HG02623 (cell line): ENCODE measurements at regions not wholly inside any gene's neighbourhood (a gene's known extent, or its start where the extent isn't known, plus 50 kb on each side); places are given as distances from the start of the nearest gene placed in this dataset.

Source experiments
- ATAC-seq: cut with Tn5 transposase; IDR thresholded peaks from one replicate; pipeline ENCODE4 v1.9.1; 2021; ENCODE audit warnings: moderate library complexity; ENCODE audit not compliant: unreplicated experiment

- ATAC-seq = no peak
These were observed 312.4 kb upstream of the DDX18 start for GRCh38 chr2:117502121-117502520.

DNA sequence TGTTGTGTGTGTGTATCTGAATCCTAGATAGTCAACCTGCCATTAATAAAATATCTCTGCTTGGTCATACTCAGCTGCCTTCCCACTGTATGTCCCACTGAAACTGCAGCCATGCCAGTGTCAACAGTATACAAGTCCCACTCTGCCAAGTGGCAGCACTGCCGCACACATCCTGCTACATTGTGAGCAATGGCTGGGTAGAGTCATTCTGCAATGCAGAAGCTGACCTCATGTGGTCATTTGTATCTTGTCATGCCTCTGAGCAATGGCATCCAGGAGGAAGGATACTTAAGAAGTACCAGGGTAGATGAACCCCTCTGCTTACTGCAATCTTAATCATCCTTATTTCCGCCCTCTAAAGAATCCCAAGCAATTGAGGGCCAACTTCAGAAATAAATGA is 302.2 kb upstream of the DDX18 start:
- no peak for ATAC-seq

GRCh38 chr2:117514371-117514770 is 300.1 kb upstream of the DDX18 start:
- ATAC-seq = no peak

DNA sequence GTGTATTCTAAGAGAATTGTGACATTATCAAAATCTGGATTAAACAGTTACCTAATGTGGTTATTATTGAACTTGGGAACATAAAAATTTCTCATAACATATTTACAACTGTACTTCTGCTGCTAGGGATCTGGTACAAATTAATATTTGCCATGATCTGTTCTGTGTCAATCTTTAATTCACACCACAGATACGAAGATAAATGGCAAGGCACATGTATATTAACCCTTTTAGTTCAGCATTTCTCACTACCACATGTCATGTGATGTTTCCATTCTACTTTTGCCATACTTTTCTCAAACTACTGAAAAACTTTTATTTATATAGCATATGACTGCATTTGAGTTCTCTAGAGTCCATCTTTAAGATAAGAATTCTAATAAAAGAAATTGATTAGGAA is 295.3 kb upstream of the DDX18 start:
- no peak for ATAC-seq

- ATAC-seq = no peak
These were observed 294.8 kb upstream of the DDX18 start for GRCh38 chr2:117519721-117520120.

DNA sequence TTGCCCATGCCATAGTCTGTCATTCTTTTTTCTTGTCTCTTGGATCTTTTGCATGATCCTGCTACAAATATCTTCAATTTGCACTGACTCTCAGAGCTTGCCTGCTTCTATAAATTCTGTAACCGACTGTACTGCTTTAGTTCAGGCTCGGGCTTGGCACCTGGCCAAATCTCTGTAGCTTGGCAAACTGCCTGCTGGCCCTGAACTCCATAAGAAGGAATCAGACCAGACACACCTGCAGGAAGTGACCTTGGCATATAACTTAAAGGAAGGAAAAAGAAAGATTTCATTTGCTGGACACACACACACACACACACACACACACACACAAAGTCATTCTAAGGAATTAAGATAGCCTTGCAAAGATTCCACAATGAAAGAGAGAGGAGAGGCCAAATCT is 291.2 kb upstream of the DDX18 start:
- no peak for ATAC-seq

GRCh38 chr2:117523711-117524238 is 290.7 kb upstream of the DDX18 start:
- no peak for ATAC-seq

DNA sequence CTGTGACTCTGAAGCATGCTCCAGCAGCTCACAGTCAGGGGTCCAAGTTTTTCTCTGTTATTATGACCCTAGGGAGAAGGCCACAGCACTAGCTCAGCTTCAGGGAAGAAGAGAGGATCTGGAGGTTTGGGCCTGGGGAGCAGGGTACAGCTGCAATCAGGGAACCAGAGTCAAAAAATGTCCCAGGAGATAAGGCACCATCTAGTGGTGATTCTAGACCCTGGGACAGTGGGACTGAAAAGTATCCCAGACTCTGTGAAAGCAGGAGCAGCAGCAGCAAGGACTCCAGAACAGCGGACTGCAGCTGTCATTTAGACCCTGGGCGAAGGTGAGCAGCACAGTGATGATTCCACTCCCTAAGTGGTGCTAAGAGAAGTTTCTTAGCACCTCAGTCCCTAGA is 278.4 kb upstream of the DDX18 start:
- no peak for ATAC-seq

DNA sequence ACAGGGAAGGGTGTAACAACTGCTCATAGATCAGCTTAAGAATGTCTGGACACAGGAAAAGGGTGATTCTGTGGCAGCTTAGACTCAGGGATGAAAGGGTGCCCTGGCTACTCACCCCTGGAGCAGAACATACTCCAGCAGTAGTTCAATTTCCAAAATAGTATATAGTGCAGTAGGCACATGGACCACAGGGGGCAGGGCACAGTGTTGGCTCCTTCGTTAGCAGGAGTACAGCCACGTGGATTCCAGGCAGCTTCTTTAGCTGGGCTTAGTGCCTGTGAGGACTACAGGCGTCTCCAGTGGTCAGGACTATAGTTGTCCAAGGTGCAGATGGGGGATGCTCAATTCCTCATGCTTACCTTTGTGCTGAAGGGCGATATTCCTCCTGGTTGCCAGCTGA is 277.5 kb upstream of the DDX18 start:
- ATAC-seq = no peak

- ATAC-seq = no peak
These were observed 262.6 kb upstream of the DDX18 start for GRCh38 chr2:117551858-117552257.

DNA sequence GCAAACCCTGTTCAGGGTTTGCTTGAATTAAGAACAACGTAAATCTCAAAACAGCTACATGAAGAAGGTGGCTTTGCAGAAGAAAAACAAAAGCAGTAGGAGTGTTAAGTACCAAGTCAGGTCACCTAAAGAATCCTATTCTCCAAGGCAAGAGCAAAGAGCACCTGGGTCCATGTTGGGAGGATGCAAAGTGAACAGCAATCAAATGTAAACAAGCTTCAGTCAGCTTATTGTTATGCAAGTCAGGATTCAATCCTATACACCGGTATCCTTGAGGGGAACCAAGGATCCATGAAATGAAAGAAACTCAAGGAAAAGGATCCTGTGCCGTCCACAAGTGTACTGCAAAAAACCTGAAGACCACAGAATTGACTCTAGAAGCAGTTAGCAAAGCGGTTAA is 261.0 kb upstream of the DDX18 start:
- no peak for ATAC-seq

DNA sequence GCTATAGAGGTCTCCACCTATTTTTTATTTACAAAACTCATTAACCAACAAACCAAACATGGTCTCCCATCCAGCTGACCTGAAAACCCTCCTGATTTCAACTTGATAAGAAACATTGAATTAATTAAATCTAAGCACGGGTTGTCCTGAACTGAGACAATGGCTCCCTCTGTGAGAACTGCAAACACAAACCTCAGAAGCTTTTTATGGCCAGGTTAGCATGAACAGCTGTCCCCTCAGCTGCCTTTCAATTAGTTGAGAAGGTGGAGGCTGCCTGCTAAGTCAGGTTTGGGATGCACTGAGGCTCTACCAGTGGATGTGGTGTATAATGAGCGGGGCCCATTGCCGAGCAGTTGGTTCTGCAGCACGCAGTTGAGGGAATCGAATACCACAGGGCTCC is 258.5 kb upstream of the DDX18 start:
- no peak for ATAC-seq

GRCh38 chr2:117557626-117558025 is 256.9 kb upstream of the DDX18 start:
- no peak for ATAC-seq

- no peak for ATAC-seq
These were observed 251.8 kb upstream of the DDX18 start for GRCh38 chr2:117562654-117563053.

DNA sequence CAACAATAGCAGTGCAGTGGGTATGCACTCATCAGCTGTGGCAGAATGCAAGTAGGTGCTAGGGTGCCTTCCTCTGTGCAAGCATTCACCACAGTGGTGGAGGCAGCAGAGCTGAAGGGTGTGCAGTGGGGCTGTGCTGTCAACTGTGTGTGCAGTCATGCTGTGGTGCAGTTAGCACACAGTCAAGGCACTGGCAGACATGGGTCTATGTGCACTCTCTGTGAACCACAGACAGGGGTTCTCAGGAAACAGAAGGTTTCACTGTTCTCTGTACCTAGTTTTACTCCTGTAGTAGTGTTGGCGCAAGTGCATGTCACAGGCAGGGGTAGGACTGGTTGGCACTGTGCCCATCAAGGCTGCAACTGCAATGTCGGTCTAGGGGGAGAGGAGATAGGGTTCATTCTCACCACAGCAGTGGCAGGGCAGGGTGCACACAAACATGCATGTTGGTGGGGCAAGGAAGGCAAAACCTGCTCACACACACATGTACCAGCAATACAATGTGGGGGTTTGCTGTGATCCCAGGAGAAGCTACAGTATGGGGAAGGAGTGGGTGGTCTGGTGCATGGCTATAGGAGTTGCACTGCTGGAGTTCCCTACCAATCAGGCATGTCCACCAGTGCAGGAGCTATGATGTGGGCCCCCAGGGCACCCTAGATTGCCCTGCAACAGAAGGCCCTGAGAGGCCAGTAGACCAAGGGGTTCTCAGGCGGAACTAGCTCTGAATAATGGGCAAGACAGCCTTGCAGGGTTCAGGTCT is 242.7 kb upstream of the DDX18 start:
- no peak for ATAC-seq

DNA sequence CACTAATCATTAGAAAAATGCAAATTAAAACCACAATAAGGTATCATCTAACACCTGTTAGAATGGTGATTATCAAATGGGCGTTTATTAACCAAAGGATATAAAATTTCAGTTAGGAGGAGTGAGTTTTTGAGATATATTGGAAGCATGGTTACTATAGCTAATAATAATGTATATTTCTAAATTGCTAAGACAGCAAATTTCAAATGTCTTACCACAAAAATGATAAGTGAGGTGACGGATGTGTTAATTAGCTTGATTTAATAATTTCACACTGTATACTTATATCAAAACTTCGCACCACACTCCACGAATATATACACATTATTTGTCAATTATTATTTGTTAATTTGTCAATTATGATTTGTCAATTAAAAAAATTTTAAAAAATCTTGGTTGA is 227.2 kb upstream of the DDX18 start:
- no peak for ATAC-seq

DNA sequence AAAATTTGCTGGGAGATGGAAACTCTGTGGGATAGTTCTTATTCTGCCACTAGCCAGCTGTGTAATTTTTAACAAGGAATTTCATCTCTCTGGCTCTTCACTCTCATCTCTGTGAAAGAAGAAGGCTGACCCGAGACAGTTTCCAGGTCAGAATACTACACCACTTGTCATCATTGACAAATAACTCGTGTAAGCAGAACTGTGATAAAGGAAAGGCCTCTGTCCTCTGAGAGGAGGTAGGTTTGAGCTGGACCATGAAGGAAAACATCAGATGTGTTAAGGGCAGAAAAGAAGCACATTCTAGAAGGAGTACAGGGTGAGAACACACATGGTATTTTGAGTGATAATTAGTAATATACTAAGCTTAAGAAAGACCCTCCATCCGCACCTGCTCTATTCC is 211.4 kb upstream of the DDX18 start:
- ATAC-seq = no peak

DNA sequence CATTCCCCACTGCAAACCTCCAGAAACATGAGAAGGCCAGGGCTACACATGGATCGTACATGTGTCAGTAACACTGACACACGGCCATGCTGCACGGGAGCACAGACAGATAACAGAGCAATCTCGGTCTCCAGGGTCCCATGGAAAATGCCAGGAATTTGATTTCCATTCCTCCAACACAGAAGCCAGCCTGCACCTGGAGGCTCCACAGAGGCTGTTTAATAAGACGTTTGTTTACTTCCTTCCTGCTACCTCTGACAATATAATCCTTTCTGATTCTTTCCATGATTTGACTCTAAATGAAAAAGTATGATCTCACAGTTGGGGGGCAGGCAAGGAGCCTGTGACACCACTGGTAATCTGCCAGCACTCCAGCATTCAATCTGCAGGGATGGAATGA is 210.9 kb upstream of the DDX18 start:
- no peak for ATAC-seq

DNA sequence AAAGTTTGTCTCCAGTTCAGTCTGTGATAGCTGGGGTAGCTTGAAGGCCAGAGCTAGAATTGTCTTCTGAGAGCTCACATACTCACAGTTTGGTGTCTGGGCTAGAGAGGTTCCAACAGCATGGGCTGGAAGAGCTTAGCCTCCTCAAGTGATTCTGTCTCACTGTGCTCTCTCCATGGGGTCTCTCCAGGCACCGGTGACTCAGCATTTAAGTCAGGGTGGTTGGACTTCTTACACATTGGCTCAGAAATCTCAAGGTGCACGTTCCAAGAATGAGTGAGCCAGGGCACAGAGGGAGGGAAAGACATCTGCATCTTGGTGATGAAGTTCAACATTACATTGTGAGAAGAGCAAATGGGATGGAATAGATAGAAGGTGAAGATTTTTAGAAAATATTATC is 207.3 kb upstream of the DDX18 start:
- no peak for ATAC-seq

DNA sequence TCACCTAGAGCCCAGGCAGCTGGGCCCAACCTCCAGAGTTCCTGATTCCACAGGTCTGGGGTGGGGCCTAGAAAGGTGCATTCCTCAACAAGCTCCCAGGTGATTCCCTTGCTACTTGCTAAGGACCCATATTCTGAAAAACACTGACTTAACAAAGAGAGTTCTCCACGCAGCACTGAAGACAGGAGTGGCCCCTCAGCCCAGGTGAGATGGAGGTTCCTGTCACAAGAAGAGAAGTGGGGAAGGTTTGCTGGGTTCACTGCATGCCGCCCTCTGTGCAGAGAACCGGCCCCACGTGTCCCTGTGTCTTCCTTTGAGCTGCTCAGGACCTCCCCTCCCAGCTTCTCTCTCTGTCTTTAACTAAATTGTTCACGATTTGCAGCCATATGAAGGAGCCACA is 201.4 kb upstream of the DDX18 start:
- ATAC-seq = no peak

DNA sequence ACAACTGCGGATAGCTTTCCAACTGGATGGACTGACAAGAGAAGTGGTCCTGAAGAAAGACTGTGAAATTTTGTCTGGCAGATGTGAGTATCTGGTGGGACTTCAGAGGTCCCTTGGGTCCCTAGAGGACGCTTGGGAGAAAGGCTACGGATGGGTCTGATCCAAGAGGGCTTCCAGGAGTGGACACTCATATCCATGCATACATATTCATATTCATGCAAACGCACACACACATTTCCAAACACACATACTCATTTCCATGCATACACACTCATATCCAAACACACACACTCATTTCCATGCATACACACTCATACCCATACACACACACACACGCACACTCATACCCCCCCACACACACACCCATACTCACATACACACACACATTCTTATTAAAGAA is 200.2 kb upstream of the DDX18 start:
- ATAC-seq = no peak

GRCh38 chr2:117614823-117615534 is 199.5 kb upstream of the DDX18 start:
- no peak for ATAC-seq
